ENCODE measurements at regions not wholly inside any gene's neighbourhood (a gene's known extent, or its start where the extent isn't known, plus 50 kb on each side); places are given as distances from the start of the nearest gene placed in this dataset.
A peak's percentile ranks its signal among the peaks of the same experiment; 100 is the strongest.

DNA sequence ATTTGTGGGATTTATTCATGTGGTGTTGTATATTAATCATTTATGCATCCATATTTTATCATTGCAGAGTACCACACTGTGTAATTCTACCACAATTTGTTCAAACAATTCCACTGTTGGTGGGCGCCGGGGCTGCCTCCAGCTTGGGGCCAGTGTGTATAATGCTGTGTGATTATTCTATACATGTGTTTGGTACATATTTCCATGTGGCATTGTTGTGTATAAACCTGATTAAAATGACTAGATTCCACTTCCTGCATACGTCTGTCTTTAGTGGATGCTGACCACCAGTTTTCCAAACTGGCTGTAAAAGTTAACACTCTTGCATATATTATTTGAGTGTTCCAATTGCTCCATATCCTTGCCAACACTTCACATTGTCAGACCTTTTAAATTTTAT is 1213.8 kb downstream of the TBC1D22A start:
- Histone ChIP-seq H3K27ac (ENCODE audit: extremely low read length, insufficient read depth, low read length) (no peak overlapping the region), H4K20me1 (ENCODE audit: insufficient read depth, low read length) (no peaks in the 10 kb centered on the region), H3K9me3 (ENCODE audit: low read length) (no peaks in the 10 kb centered on the region), H3K4me3 (replicated peaks in 1 of 3; ENCODE audit: insufficient read depth in 1 of 3, low read depth in 2 of 3, low read length in 3 of 3) (no peak overlapping the region), H2AFZ (ENCODE audit: low read length) (no peak overlapping the region), H3K27me3 (ENCODE audit: control insufficient read depth in 1 of 2, insufficient read depth in 2 of 2, low read length in 2 of 2) (0 out of 5 replicates have a peak, but pooled peaks cover 0 to 3% of the 10 kb centered on the region in 2 experiments), H3K36me3 (replicated peaks in 1 of 2; ENCODE audit: control insufficient read depth in 1 of 2, insufficient read depth in 2 of 2, low read length in 2 of 2) (no peaks in the 10 kb centered on the region), H3K79me2 (ENCODE audit: insufficient read depth, low read length) (no peaks in the 10 kb centered on the region), H3K4me1 (ENCODE audit: insufficient read depth, low read length) (no peaks in the 10 kb centered on the region), H3K9ac (ENCODE audit: insufficient read depth, low read depth, low read length) (no peak overlapping the region), H3K4me2 (ENCODE audit: low read depth, low read length) (no peak overlapping the region)
- ChIA-PET POLR2A (no interaction called here), CTCF (ENCODE audit: low intra/inter-chr PET ratio, low total read pairs) (no interaction called here)
- no TSS peak for BruUV-seq (replicated peaks)
- intact Hi-C loops (cut with micrococcal nuclease; ENCODE audit: unreplicated experiment) (no loop called here), in situ Hi-C loops (cut with HindIII; ENCODE audit: extremely low pct_ligation_motif_present, low pct_unique_long_range_greater_than_20kb) (no loop called here)
- FAIRE-seq (no peak), ATAC-seq (no peak), DNase-seq (ENCODE audit: low spot score) (no peak)
- 0% methylated on average over 3 of the region's 3 CpGs for WGBS (ENCODE audit: low lambda C conversion rate)
- TF ChIP-seq, protein P1, sequence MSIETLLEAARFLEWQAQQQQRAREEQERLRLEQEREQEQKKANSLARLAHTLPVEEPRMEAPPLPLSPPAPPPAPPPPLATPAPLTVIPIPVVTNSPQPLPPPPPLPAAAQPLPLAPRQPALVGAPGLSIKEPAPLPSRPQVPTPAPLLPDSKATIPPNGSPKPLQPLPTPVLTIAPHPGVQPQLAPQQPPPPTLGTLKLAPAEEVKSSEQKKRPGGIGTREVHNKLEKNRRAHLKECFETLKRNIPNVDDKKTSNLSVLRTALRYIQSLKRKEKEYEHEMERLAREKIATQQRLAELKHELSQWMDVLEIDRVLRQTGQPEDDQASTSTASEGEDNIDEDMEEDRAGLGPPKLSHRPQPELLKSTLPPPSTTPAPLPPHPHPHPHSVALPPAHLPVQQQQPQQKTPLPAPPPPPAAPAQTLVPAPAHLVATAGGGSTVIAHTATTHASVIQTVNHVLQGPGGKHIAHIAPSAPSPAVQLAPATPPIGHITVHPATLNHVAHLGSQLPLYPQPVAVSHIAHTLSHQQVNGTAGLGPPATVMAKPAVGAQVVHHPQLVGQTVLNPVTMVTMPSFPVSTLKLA (IDR thresholded peaks at IDR 0.05), result peak; percentile 84
- TF ChIP-seq, protein P2, sequence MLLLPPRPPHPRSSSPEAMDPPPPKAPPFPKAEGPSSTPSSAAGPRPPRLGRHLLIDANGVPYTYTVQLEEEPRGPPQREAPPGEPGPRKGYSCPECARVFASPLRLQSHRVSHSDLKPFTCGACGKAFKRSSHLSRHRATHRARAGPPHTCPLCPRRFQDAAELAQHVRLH (CRISPR knock-in tag; IDR thresholded peaks at IDR 0.05; ENCODE audit: borderline replicate concordance, low read depth), result no peak

DNA sequence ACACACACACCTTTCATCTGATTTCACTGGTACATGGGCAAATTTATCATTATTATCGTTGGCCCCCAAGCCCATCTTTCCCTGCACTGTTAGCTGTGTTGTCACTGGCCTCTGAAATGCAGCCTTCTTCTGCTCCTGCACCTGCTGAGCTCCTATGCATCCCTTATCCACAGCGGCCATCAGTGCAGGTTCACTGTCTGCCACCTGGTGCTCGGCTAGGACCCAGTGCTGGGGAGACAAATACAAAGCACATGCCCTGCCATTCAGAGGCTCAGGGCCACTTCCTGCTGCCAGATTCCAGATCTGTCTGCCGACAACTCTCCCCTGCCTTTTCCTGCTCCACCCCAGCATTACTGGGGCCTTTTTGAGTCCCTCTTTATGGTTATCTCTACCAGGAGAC is 1205.4 kb downstream of the TBC1D22A start:
- intact Hi-C loops (cut with micrococcal nuclease; ENCODE audit: unreplicated experiment), result no loop called here
- Histone ChIP-seq H3K36me3 (replicated peaks in 1 of 2; ENCODE audit: control insufficient read depth in 1 of 2, insufficient read depth in 2 of 2, low read length in 2 of 2) (no peaks in the 10 kb centered on the region), H3K4me1 (ENCODE audit: insufficient read depth, low read length) (no peaks in the 10 kb centered on the region), H3K27ac (ENCODE audit: extremely low read length, insufficient read depth, low read length) (no peak overlapping the region), H3K79me2 (ENCODE audit: insufficient read depth, low read length) (no peaks in the 10 kb centered on the region), H3K27me3 (ENCODE audit: control insufficient read depth in 1 of 2, insufficient read depth in 2 of 2, low read length in 2 of 2) (peaks cover 0 to 3% of the 10 kb centered on the region in 2 experiments; a peak in 3 of 5 replicates), H3K9me3 (ENCODE audit: low read length) (no peaks in the 10 kb centered on the region), H3K9ac (ENCODE audit: insufficient read depth, low read depth, low read length) (no peak overlapping the region), H2AFZ (ENCODE audit: low read length) (no peak overlapping the region), H3K4me2 (ENCODE audit: low read depth, low read length) (no peak overlapping the region), H3K4me3 (replicated peaks in 1 of 3; ENCODE audit: insufficient read depth in 1 of 3, low read depth in 2 of 3, low read length in 3 of 3) (no peak overlapping the region), H4K20me1 (ENCODE audit: insufficient read depth, low read length) (no peaks in the 10 kb centered on the region)
- ChIA-PET POLR2A (no interaction called here), CTCF (ENCODE audit: low intra/inter-chr PET ratio, low total read pairs) (no interaction called here)
- no peak for TF ChIP-seq ZBTB38 (CRISPR knock-in tag; IDR thresholded peaks at IDR 0.05)
- TF ChIP-seq NR2F1 (CRISPR knock-in tag; IDR thresholded peaks at IDR 0.05), result no peak
- TF ChIP-seq SNRNP70 (IDR thresholded peaks at IDR 0.05; ENCODE audit: low read depth, low read length), result no peak
- TF ChIP-seq DNMT1 (CRISPR knock-in tag; IDR thresholded peaks at IDR 0.05), result no peak
- no peak for TF ChIP-seq ZNF484 (CRISPR knock-in tag; IDR thresholded peaks at IDR 0.05; ENCODE audit: borderline replicate concordance, low read depth)
- no peak for TF ChIP-seq ZNF496 (CRISPR knock-in tag; IDR thresholded peaks at IDR 0.05; ENCODE audit: insufficient replicate concordance)
- no peak for TF ChIP-seq ZNF557 (CRISPR knock-in tag; IDR thresholded peaks at IDR 0.05)
- TF ChIP-seq, protein P3, sequence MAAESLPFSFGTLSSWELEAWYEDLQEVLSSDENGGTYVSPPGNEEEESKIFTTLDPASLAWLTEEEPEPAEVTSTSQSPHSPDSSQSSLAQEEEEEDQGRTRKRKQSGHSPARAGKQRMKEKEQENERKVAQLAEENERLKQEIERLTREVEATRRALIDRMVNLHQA (CRISPR knock-in tag; IDR thresholded peaks at IDR 0.05), result no peak
- no peak for TF ChIP-seq DR1 (CRISPR knock-in tag; IDR thresholded peaks at IDR 0.05)
- no TSS peak for BruUV-seq (replicated peaks)
- ATAC-seq (no peak), FAIRE-seq (no peak), DNase-seq (ENCODE audit: low spot score) (no peak)
- in situ Hi-C loops (cut with HindIII; ENCODE audit: extremely low pct_ligation_motif_present, low pct_unique_long_range_greater_than_20kb), result no loop called here
- 0% methylated on average over 4 of the region's 4 CpGs for WGBS (ENCODE audit: low lambda C conversion rate)

Measured in HepG2 (cell line).